ENCODE measurements at regions not wholly inside any gene's neighbourhood (a gene's known extent, or its start where the extent isn't known, plus 50 kb on each side); places are given as distances from the start of the nearest gene placed in this dataset.
"Not testable (repeated sequence)": the region's sequence is repeated elsewhere in the genome, so short reads cannot be mapped to it uniquely, and the experiment has no call there.

DNA sequence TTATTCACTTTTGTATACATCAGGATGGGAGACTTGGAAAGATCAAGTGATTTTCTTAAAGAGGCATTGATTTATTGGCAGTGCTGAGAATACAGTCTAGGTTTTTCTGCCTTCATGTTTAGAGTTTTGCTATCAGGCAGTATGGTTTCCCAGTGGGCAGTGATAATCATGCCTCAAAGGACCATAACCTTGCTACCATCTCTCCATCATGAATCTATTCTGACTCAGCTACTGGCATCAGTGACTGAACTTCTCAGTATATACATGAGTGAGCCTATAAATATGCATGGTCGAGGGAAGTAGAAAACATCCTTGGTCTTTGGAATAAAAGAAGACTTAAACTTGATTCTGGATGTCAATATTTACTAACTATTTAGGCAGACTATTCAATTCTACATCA lies 562.0 kb upstream of the AADAT start:
- no peak for DNase-seq (ENCODE audit: low read depth in 2 of 3, low spot score in 1 of 3)

DNA sequence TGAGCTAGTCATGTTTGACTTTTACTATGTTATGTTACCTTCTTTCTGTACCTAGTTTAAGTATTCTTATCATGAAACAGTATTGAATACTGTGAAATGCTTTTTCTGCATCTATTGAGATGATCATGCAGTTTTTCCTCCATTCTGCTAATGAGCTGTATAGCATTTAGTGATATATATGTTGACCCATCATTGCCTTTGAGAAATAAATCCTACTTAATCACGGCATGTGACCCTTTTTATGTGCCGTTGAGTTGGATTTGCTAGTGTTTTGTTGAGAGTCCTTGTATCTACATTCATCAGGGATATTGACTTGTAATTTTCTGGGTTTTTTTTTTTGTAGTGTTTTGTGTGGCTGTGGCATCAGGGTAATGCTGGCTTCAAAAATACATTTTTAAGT lies 537.7 kb upstream of the AADAT start:
- DNase-seq (ENCODE audit: low read depth in 2 of 3, low spot score in 1 of 3) = no peak

DNA sequence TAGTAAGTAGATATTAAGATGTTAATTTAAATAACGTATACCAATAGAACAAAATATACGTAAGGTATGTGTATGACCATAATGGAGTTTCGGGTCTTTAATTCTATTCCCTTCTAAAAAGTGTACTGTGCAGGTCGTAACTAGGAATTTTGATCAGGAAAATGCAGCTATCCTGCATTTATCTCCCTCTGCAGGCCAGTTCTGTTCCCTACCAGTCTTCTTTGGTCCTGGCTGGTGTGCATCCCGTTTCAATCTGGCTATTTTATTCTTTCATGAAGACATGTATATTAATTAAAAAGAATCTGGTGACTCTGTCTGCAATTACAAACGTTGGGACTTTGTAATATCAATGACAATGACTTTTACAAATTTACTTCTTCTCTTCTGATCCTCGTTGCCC lies 534.1 kb upstream of the AADAT start:
- DNase-seq (ENCODE audit: low read depth in 2 of 3, low spot score in 1 of 3) = no peak

DNA sequence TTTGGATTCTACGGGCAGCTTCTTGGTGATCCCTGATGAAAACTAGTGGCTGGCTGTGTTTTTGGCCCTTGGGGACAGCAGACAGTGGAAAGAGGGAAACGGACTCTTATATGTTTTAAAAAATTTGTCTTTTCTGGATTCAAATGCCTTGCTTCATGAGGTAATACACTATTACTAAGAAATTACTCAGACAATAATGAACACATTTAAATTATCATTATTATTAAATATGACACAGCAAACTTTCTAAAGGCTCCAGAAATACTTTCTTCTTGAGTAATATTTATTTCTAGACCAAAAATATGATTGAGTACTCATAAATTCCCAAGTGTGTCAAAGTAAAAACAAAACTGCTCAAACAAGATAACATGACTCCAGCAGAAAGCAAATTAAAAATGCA lies 520.7 kb upstream of the AADAT start:
- DNase-seq (ENCODE audit: low read depth in 2 of 3, low spot score in 1 of 3) = no peak

DNA sequence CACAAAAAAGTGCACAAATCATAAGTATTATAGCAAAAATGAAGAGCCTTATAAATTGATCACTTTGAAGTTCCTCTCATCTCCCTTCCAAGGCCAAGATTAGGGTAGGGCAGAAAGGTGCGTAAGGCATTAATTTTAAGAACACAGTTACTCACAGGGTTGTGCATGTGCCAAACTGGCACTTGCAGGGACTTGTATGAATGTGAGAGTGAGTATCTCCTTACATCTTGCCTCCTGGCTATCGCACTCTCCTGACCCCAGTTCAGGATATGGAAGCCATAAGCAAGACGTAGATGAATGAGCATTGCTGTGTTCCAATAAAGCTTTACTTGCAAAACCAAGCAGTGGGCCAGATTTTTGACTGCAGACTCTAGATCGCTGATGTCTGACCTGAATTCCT lies 510.1 kb upstream of the AADAT start:
- no peak for DNase-seq (ENCODE audit: low read depth in 2 of 3, low spot score in 1 of 3)

DNA sequence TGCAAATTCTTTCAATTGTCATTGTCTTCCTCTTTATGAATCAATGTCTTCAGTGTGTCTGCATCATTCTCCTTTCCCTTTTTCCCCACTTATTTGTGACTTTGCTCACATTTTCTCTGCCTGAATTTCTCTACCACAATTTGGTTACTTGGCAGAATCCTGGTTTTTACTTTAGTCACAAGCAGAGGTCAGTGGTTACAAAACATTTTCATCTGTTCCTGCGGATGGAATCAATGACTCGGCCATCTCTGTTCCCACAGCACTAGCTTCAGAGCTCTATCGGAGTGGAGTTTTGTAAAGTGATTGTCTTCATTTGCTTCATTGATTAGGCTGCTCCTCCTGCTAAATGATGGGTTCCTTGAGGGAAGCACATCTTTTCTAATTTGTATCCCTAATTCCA lies 501.3 kb upstream of the AADAT start:
- DNase-seq (ENCODE audit: low read depth in 2 of 3, low spot score in 1 of 3) = no peak

GRCh38 chr4:170589597-170590191 lies 499.9 kb upstream of the AADAT start:
- no peak for DNase-seq (ENCODE audit: low read depth in 2 of 3, low spot score in 1 of 3)

DNA sequence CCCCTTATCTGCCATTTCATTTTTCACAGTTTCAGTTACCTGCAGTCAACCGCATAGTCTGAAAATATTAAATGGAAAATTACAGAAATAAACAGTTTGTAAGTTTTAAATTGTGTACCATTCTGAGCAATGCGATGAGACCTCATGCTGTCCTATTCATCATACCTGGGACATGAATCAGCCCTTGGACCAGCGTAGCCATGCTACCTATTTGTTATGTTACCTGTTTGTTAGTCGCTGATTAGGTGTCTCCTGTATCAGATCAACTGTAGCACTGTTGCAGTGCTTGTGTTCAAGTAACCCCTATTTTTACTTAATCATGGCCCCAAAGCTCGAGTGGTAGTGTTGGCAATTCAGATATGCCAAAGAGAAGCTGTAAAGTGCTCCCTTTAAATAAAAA lies 492.2 kb upstream of the AADAT start:
- no peak for DNase-seq (ENCODE audit: low read depth in 2 of 3, low spot score in 1 of 3)

GRCh38 chr4:170581322-170581721 lies 491.6 kb upstream of the AADAT start:
- no peak for DNase-seq (ENCODE audit: low read depth in 2 of 3, low spot score in 1 of 3)

- DNase-seq (ENCODE audit: low read depth in 2 of 3, low spot score in 1 of 3) = no peak
Measured at GRCh38 chr4:170580651-170581050, 490.9 kb upstream of the AADAT start.

DNA sequence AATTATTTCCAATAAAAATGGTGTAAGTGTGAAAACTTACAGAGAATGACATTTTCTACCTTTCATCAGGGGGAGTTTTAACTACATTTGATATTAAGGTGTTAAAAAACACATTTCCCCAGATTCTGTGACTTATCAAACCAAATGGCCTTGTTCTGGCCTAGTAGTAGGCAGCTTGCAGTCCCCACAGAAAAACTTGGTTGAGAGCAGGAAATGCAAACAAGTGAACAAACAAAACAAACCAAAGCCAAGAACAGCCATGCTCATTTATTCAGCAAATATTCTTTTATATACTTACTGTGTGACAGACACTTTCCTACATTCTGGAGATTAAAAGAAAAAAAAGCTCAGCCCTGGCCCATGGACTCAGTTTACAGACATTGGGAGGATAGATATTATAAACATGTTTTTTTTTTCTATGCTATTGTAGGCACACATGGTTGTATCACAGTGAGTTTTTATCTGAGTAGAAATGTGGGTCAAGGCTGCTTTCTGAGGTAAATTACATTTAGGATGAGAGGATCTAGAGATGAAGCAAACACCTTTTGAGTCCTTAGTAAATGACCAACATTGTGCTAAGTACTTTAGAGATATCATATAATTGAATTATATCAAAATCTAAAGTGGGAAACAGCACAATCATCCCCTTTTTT lies 449.2 kb upstream of the AADAT start:
- DNase-seq (ENCODE audit: low read depth in 2 of 3, low spot score in 1 of 3) = no peak

DNA sequence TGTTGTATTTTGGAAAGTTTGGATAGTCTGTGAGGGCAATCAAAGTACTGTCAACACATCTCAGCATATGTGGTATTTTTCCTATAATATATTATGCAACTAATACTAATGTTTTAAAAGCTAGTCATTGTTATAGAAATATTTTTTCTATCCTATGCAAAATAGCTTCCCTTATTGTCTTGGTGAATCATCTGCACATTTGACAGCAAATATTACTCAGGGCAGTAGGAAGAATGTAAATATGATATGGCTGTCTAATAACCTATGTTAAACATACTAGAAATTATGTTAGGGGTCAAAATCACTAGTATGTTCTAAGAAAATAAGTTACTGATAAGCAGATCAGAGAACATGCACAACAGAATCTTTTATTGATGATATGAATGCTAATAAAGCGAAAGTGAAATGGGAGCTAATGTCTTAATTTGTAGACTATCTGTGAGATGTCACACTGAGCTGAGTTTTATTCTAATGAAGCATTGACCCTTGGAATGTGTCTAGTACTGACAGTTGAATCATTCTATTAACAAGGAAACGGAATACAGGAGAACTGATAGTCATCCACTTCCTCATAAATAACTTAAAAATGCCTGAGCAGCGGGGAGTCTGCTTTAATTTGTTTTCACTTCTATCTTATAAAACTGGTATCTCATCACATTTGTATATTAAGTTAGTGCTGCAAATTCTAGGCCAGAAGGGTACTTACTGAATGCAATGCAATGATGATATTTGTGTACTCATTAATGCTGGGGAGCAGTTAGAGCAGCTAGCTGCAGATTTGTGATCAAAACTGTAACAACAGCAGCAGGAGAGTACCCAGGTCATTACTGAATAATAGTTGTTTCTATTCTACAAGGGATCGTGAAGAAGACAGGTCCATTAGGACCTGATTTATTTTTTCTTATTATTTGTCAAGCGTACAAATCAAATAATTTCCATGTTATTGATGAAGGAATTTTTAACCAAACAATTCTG lies 440.3 kb upstream of the AADAT start:
- DNase-seq (ENCODE audit: low read depth in 2 of 3, low spot score in 1 of 3) = no peak

DNA sequence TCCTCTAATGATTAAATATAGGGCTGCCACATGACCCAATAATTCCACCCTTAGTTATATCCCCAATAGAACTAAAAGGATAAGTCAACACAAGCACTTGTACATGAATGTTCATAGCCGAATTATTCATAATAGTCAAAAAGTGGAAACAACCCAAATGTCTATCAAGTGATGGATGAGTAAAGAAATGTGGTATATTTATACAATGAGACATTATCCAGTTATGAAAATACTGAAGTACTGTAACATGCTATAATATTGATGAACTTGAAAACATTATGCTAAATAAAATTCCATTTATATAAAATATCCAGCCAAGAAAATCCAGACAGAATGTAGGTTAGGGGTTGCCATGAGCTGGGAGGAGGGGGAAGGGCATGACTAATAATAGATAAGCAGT lies 436.7 kb upstream of the AADAT start:
- no peak for DNase-seq (ENCODE audit: low read depth in 2 of 3, low spot score in 1 of 3)

- no peak for DNase-seq (ENCODE audit: low read depth in 2 of 3, low spot score in 1 of 3)
Measured at GRCh38 chr4:170522427-170522970, 432.7 kb upstream of the AADAT start.

GRCh38 chr4:170497689-170498088 lies 407.9 kb upstream of the AADAT start:
- no peak for DNase-seq (ENCODE audit: low read depth in 2 of 3, low spot score in 1 of 3)

DNA sequence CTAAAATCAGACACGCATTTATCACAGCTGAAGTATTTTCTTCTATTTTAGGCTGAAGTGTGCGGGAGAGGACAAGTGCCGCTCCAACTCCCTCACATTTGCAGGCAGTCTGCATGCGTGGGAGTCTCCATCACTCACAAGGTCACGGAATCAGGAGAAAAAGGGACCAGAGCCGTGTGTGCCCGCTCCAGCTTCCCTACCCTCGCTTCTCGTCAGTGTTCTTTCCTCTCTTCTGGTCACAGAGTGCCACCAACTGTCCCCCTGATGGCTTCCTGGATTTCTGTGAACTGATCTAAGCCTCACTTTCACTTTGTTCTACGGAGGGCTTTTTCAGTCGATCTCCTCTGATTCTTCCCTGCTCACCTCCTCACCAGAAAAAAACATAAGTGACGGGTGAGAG lies 407.4 kb upstream of the AADAT start:
- DNase-seq (ENCODE audit: low read depth in 2 of 3, low spot score in 1 of 3) = no peak

DNA sequence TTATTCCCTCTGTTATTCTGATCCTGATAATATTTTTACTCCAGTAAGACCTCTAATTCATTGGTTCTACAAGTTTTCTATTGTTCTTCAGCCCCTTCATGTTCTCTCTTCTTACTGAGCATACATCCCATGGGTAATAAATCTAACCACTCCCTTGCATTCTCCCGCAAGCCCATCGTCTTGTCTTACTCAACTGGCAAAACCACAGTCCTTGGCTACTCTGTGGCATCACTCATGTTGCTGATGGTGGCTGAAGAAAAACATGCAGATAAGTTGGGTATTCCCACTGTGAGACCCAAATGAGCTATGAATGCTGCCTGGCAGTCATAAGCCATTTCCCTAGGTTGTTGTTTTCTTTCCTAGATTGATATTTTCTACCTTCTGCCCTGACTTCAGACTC lies 402.2 kb upstream of the AADAT start:
- DNase-seq (ENCODE audit: low read depth in 2 of 3, low spot score in 1 of 3) = no peak

- no peak for DNase-seq (ENCODE audit: low read depth in 2 of 3, low spot score in 1 of 3)
Measured at GRCh38 chr4:170476351-170476750, 386.6 kb upstream of the AADAT start.

GRCh38 chr4:170465429-170465828 lies 375.7 kb upstream of the AADAT start:
- no peak for DNase-seq (ENCODE audit: low read depth in 2 of 3, low spot score in 1 of 3)

GRCh38 chr4:170464614-170465197 lies 374.9 kb upstream of the AADAT start:
- no peak for DNase-seq (ENCODE audit: low read depth in 2 of 3, low spot score in 1 of 3)

- no peak for DNase-seq (ENCODE audit: low read depth in 2 of 3, low spot score in 1 of 3)
Measured at GRCh38 chr4:170446782-170447181, 357.0 kb upstream of the AADAT start.

- not testable (repeated sequence) for DNase-seq (ENCODE audit: low read depth in 2 of 3, low spot score in 1 of 3)
Measured at GRCh38 chr4:170441146-170441545, 351.4 kb upstream of the AADAT start.
